ENCODE measurements at regions not wholly inside any gene's neighbourhood (a gene's known extent, or its start where the extent isn't known, plus 50 kb on each side); places are given as distances from the start of the nearest gene placed in this dataset.

DNA sequence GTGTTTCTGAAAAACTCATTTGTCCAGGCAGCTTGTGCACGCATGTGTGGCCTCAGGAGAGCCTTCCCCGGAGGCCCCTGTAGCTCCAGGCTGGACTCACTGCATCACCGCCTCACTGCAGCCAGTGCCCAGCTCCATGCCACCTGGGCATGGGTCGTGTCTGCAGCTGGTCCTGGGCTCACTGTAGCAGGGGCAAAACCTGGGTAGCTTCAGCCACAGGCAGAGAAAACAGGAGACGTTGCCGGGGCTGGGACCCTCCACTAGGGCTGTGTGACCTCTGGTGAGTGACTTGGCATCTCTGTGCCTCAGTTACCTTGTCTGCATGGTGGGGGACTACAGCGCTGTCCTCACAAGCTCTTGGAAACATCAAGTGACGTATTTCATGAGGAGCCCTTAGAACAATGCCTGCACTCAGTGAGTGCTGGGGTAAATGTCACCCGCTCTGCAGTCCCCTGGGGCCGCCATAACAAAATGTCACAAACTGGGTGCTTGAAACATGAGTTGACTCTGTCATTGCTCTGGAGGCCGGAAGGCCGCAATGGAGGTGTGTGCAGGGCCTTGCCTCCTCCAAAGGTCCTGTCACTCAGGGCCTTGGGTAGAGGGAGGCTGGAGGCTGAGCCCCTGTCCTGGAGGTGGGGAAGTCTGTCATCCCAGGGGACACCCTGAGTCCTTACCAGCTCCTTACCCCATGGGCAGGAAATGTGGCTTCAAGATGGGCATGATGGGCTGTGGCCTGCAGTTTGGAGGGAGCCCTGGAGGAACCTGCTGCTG lies 488.7 kb downstream of the TBC1D22A start:
- ATAC-seq, result no peak
- peaks cover 9 to 46% (median 32%) of the 10 kb centered on the region in 5 donors for H3K27me3 Mint-ChIP-seq
- no peaks in the 10 kb centered on the region for H3K36me3 Mint-ChIP-seq
- no peaks in the 10 kb centered on the region for H3K4me1 Mint-ChIP-seq
- H3K4me3 Mint-ChIP-seq, result no peak overlapping the region
- DNase-seq, result no peak
- H3K9me3 Mint-ChIP-seq, result peaks cover 0 to 2% (median 0%) of the 10 kb centered on the region in 9 donors
- no peak overlapping the region for H3K27ac Mint-ChIP-seq
- POLR2A ChIA-PET, result no interaction called here

DNA sequence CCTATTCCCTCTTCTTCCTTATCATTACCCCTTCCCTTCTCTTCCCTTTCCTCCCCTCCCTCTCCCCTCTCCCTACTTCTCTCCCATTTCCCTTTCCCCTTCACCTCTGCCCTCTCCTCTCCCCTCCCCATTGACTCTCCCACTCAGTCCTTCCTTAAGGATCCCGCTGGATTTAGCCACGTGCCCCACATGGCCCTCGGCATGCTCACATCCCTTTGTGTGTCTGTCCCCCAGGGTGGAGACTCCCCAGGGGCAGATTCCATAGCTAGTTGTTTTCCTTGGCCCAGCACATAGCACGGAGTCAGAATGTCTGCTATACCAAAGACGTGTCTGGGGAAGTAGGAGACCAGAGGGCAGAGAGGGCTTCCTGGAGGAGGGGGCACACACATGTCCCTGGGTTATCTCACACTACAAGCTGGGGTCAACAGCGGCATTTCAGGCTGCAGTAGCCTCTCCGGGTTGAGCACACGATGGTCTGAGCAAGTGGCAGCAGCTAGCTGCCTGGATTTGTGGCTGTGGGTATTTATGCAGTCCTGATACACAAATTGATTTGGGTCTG lies 487.0 kb downstream of the TBC1D22A start:
- Mint-ChIP-seq H3K9me3 (peaks cover 0 to 5% (median under 1%) of the 10 kb centered on the region in 9 donors), H3K27ac (no peak overlapping the region), H3K27me3 (peaks cover 12 to 62% (median 43%) of the 10 kb centered on the region in 5 donors), H3K4me3 (no peak overlapping the region), H3K4me1 (no peaks in the 10 kb centered on the region), H3K36me3 (no peaks in the 10 kb centered on the region)
- DNase-seq (no peak), ATAC-seq (no peak)
- POLR2A ChIA-PET, result no interaction called here

DNA sequence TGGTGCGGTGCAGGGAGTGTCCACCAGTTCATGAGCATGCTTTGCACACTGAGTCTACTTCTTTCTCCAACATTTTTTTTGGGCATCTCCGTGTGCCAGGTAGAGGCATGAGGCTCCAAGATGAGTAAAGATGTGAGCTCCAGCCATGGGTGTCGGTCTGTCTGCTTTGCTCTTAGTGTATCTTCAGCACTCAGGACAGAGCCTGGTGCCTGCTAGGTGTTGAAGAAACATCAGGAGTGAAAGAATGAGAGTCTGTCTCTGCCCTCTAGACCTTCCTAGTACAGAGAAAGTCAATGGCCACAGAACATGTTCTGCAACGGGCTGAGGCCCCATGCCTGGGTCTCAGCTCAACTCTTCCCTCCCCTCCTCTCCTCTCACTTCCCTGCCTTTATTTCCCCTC lies 486.5 kb downstream of the TBC1D22A start:
- ATAC-seq (no peak), DNase-seq (no peak)
- Mint-ChIP-seq H3K27ac (no peak overlapping the region), H3K9me3 (peaks cover 0 to 10% (median 4%) of the 10 kb centered on the region in 9 donors), H3K4me3 (no peak overlapping the region), H3K27me3 (peaks cover 15 to 67% (median 49%) of the 10 kb centered on the region in 5 donors), H3K4me1 (no peaks in the 10 kb centered on the region), H3K36me3 (peaks cover 0 to 4% (median 0%) of the 10 kb centered on the region in 3 donors)
- POLR2A ChIA-PET, result no interaction called here

DNA sequence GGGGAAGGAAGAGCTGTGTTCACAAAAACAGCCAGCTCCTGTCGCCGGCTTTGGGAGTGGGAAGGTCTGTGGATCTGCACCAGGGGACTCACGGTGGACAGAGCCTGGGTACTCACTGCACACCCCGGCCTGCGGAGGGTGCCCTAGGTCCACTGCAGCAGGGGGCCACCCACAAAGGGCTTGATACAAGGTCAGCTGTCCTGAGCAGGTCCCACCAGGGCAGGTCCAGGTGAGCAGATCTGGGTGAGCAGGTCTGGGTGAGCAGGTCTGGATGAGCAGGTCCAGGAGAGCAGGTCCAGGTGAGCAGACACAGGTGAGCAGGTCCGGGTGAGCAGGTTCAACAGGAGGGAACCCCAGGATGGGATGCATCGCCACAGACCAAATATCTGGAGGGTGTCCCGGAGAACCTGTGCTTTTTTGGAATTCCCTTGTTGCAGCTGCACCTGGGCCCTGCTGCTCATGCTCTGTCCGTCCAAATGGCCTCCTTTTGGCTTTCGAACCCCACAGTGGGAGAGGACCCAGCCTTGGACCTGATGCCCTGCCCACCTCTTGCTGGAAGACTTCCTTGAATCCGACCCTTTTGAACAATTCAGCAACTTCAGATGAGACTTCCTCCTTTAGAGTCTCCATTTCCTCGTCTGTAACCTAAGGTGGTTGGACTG lies 485.3 kb downstream of the TBC1D22A start:
- H3K27me3 Mint-ChIP-seq, result peaks cover 14 to 80% (median 51%) of the 10 kb centered on the region in 5 donors

DNA sequence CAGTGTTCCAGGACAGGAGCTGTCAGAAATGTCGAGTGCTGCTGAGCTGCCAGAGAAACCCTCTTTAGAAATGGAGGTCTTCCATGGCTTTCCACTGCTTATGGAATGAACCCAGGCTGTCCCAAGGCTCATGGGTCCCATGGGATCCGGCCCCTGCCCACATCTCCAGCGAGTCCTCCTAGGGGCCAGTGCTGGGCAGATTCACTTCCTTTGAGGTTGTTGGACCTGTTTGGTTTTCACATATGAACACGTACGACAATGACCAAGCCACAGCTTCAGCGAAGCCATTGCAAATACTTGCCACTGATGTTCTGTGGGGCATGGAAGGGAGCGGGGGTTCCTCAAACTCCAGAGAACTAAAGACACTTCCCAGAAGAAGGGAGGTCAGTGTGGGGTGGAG lies 483.3 kb downstream of the TBC1D22A start:
- no peak overlapping the region for H3K4me3 Mint-ChIP-seq
- POLR2A ChIA-PET, result no interaction called here
- H3K36me3 Mint-ChIP-seq, result peaks cover 0 to 8% (median 0%) of the 10 kb centered on the region in 3 donors
- ATAC-seq, result no peak
- no peaks in the 10 kb centered on the region for H3K4me1 Mint-ChIP-seq
- DNase-seq, result no peak
- H3K27me3 Mint-ChIP-seq, result peaks cover 14 to 75% (median 50%) of the 10 kb centered on the region in 5 donors
- H3K27ac Mint-ChIP-seq, result no peak overlapping the region
- peaks cover 0 to 23% (median 11%) of the 10 kb centered on the region in 9 donors for H3K9me3 Mint-ChIP-seq

More for the DNA sequence above, 485.3 kb downstream of the TBC1D22A start:
- Mint-ChIP-seq H3K36me3 (peaks cover 0 to 8% (median 0%) of the 10 kb centered on the region in 3 donors), H3K4me1 (no peaks in the 10 kb centered on the region), H3K27ac (no peak overlapping the region), H3K9me3 (peaks cover 0 to 19% (median 9%) of the 10 kb centered on the region in 9 donors), H3K4me3 (no peak overlapping the region)
- DNase-seq, result no peak
- POLR2A ChIA-PET, result no interaction called here
- ATAC-seq, result no peak

GRCh38 chr22:47245286-47245685 lies 482.8 kb downstream of the TBC1D22A start:
- Mint-ChIP-seq H3K4me1 (no peaks in the 10 kb centered on the region), H3K27ac (no peak overlapping the region), H3K27me3 (peaks cover 14 to 70% (median 48%) of the 10 kb centered on the region in 5 donors), H3K9me3 (peaks cover 0 to 23% (median 11%) of the 10 kb centered on the region in 9 donors), H3K4me3 (no peak overlapping the region), H3K36me3 (peaks cover 0 to 8% (median 0%) of the 10 kb centered on the region in 3 donors)
- ATAC-seq, result no peak
- DNase-seq, result no peak
- POLR2A ChIA-PET, result no interaction called here

DNA sequence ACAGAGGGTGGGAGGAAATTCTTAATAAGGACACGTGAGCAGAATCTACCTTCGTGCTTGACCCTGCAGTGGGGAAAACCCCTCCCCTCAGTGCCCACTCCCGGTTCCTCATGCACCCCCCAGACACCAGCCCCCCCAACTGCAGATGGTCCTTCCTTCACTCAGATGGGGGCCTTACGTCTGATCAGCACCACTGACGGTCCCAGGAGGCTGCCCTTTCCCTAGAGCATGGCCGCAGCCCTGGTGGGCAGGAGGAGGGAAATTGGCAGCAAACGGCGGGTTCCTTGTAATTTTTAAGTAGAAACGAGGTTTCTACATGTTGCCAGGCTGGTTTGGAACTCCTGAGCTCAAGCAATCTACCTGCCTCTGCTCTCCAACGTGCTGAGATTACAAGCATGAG lies 477.7 kb downstream of the TBC1D22A start:
- Mint-ChIP-seq H3K4me1 (no peaks in the 10 kb centered on the region), H3K27me3 (peaks cover 13 to 40% (median 25%) of the 10 kb centered on the region in 5 donors), H3K4me3 (no peak overlapping the region), H3K9me3 (peaks cover 0 to 23% (median 11%) of the 10 kb centered on the region in 9 donors), H3K36me3 (peaks cover 0 to 8% (median 0%) of the 10 kb centered on the region in 3 donors), H3K27ac (no peak overlapping the region)
- POLR2A ChIA-PET, result no interaction called here
- ATAC-seq (no peak), DNase-seq (no peak)

DNA sequence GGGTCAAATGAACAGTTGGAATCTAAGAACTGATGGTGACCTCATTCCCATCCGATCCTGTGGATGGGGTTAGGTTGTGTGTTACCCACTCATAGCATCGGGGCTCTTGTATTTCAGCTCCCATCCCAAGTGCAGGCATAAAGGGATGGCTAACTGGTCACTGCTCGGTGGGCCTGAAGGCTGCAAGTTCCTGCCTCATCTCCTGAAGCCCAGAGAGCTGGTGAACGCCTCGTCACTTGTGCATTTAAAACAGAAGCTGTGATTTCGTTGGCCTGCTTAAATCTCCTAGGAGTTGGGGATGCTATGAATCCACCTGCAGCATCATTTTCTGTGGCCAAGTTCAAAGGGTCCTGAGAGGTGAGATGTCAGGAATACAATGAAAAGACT lies 477.0 kb downstream of the TBC1D22A start:
- Mint-ChIP-seq H3K9me3 (peaks cover 0 to 22% (median 10%) of the 10 kb centered on the region in 9 donors), H3K36me3 (peaks cover 0 to 8% (median 0%) of the 10 kb centered on the region in 3 donors), H3K4me1 (no peaks in the 10 kb centered on the region), H3K4me3 (no peak overlapping the region), H3K27me3 (peaks cover 10 to 33% (median 18%) of the 10 kb centered on the region in 5 donors), H3K27ac (no peak overlapping the region)
- no peak for ATAC-seq
- no peak for DNase-seq
- POLR2A ChIA-PET, result no interaction called here

- POLR2A ChIA-PET, result no interaction called here
- Mint-ChIP-seq H3K4me1 (no peaks in the 10 kb centered on the region), H3K4me3 (no peak overlapping the region), H3K9me3 (peaks cover 0 to 17% (median 10%) of the 10 kb centered on the region in 9 donors), H3K36me3 (peaks cover 0 to 4% (median 0%) of the 10 kb centered on the region in 3 donors), H3K27me3 (peaks cover 8 to 27% (median 12%) of the 10 kb centered on the region in 5 donors), H3K27ac (no peak overlapping the region)
- no peak for ATAC-seq
- no peak for DNase-seq
These were observed 476.4 kb downstream of the TBC1D22A start for GRCh38 chr22:47238690-47239473.

DNA sequence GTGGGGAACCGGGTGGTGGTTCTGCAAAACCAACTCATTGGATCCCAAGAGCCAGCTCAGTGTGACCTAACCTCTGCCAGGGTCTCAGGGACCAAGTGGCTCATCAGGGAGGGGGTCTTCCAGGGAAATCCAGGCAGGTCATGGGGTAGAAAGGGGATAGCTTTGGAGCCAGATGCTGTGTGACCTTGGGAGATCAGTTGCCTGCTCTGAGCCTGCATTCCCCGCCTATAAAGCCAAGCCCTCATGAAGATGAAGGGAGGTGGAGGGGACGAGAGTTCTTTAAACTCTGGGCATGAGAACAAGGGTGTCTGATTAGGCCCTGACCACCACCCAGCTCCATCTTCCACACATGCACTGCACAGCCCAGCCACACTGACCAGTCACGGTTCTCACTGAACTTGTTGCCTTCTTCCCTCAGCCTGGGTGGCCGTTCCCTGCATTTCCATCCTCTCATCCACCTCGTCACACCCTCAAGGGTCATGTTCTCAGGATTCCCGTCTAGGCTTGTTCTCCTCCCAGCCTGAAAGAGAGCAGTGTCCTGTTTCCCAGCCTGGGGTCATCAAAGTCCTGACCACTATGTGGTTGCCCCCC lies 475.5 kb downstream of the TBC1D22A start:
- Mint-ChIP-seq H3K27me3 (peaks cover 9 to 27% (median 11%) of the 10 kb centered on the region in 5 donors), H3K9me3 (peaks cover 4 to 16% (median 9%) of the 10 kb centered on the region in 9 donors), H3K4me1 (no peaks in the 10 kb centered on the region), H3K36me3 (peaks cover 0 to 5% (median 0%) of the 10 kb centered on the region in 3 donors), H3K27ac (peak overlapping the region in 1 of 10 donors; percentile 31), H3K4me3 (no peak overlapping the region)
- POLR2A ChIA-PET, result no interaction called here
- no peak for ATAC-seq
- DNase-seq, result no peak

DNA sequence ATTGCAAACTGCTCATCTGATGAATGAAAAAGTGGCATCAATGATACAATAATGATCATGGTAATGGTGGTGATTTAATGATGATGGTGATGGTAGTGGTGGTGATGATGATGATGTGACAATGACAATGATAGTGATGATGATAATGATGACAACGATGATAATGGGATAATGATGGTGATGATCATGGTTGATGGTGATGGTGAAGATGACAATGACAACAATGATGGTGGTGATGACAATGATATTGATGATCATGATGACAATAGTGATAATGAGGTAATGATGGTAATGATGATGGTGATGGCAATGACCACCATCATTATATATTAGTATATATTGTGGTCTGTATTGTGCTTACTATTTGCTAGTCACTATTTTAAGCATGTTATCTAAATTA lies 474.3 kb downstream of the TBC1D22A start:
- POLR2A ChIA-PET, result no interaction called here
- Mint-ChIP-seq H3K4me1 (no peaks in the 10 kb centered on the region), H3K9me3 (peaks cover 0 to 10% (median 5%) of the 10 kb centered on the region in 9 donors), H3K4me3 (no peak overlapping the region), H3K27ac (no peak overlapping the region), H3K36me3 (peaks cover 0 to 5% (median 0%) of the 10 kb centered on the region in 3 donors), H3K27me3 (peaks cover 6 to 25% (median 10%) of the 10 kb centered on the region in 5 donors)
- ATAC-seq, result no peak
- DNase-seq, result no peak

GRCh38 chr22:47236161-47236560 lies 473.7 kb downstream of the TBC1D22A start:
- ATAC-seq (no peak), DNase-seq (no peak)
- Mint-ChIP-seq H3K36me3 (peaks cover 0 to 5% (median 0%) of the 10 kb centered on the region in 3 donors), H3K27ac (no peak overlapping the region), H3K9me3 (peaks cover 0 to 10% (median 5%) of the 10 kb centered on the region in 9 donors), H3K4me3 (no peak overlapping the region), H3K4me1 (no peaks in the 10 kb centered on the region), H3K27me3 (peaks cover 6 to 25% (median 10%) of the 10 kb centered on the region in 5 donors)
- POLR2A ChIA-PET, result no interaction called here

All from naive thymus-derived CD8-positive, alpha-beta T cell (primary cell).